Tibial nerve (tissue), 4 donors: ENCODE measurements at regions not wholly inside any gene's neighbourhood (a gene's known extent, or its start where the extent isn't known, plus 50 kb on each side); places are given as distances from the start of the nearest gene placed in this dataset.

Experiments used
- DNase-seq, 2 donors: peaks; one replicate each; pipeline ENCODE4 v3.0.0-alpha.2; 2019; ENCODE audit warnings: low spot score in 2 of 2
- H3K27ac ChIP-seq, 4 donors: fragments of 200-600 bp; sonication (generic) in 3 of 4; one replicate each; pipeline ENCODE4 v1.5.1; 2017 to 2019; ENCODE audit warnings: mild to moderate bottlenecking in 1 of 4
- H3K27me3 ChIP-seq, 2 donors: fragments of 200-600 bp; sonication (generic) in 1 of 2; one replicate each; pipeline versions ENCODE4 v1.5.1 to v1.6.0; 2017 to 2019
- H3K36me3 ChIP-seq, 3 donors: fragments of 200-600 bp; sonication (generic); one replicate each; pipeline ENCODE4 v1.5.1; 2018 to 2019
- H3K4me1 ChIP-seq, 4 donors: fragments of 200-600 bp; sonication (generic) in 3 of 4; one replicate each; pipeline ENCODE4 v1.5.1; 2017 to 2019
- H3K4me3 ChIP-seq, 4 donors: fragments of 200-600 bp; sonication (generic) in 3 of 4; one replicate each; pipeline ENCODE4 v1.5.1; 2017 to 2019; ENCODE audit warnings: mild to moderate bottlenecking in 1 of 4, moderate library complexity in 1 of 4
- H3K9me3 ChIP-seq, 4 donors: fragments of 200-600 bp; sonication (generic) in 3 of 4; one replicate each; pipeline ENCODE4 v1.5.1; 2017 to 2019
- EP300 ChIP-seq, 2 donors: sonication (generic); formaldehyde crosslinking; IDR thresholded peaks; one replicate each; pipeline ENCODE4 v1.6.1; 2017; ENCODE audit warnings: antibody characterized with exemption in 2 of 2, mild to moderate bottlenecking in 1 of 2
- POLR2A ChIP-seq, 2 donors: fragments of 450-650 bp; IDR thresholded peaks; one replicate each; pipeline ENCODE4 v1.6.1; 2017; ENCODE audit warnings: antibody characterized with exemption in 2 of 2, mild to moderate bottlenecking in 2 of 2, moderate library complexity in 2 of 2
- WGBS, 2 donors: methylation state at CpG; one replicate each; pipeline ENCODE4 v1.1.5; 2018; 5-methylcytosine and 5-hydroxymethylcytosine counted together
- TF ChIP-seq, protein P1 (sequence below), 5 experiments: fragments of 200-600 bp in 3 of 5; fragments of 450-650 bp in 2 of 5; sonication (generic) in 3 of 5; IDR thresholded peaks; one replicate each; pipeline ENCODE4 v1.5.1; 2016 to 2019; ENCODE audit warnings: antibody characterized with exemption in 5 of 5, mild to moderate bottlenecking in 3 of 5, moderate library complexity in 2 of 5

DNA sequence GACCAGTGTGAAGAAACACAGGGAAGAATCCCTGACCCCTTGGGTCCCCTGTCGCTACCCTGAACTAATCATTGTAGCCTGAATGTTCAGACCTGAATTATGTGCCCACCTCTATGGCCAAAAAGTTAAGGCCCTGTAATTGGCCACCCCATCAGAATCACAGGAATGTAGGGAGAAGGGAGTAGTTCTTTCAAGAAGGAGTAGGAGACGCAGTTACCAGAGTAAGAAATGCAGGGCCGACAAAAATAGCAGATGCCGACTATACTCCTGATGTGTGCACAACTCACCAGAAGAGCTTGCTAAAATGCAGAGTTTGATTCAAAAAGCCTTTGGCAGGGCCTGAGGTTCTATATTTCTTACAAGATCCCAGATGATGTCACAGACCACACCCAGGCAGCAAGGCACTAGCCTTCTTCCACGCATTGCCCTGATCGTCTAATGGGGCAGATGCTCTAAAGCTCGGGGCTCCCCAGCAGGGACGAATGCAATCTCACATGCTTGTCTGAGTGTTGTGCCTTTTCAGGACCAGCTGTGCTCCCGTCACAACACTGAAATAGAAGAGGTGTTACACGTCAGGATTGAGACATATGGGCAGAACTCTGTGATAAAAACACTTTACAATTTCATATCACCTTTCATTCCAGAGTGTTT lies 161.0 kb upstream of the FAM241A start:
- WGBS, 2 donors, result 65 to 71% methylated on average over 10 of the region's 10 CpGs
- no peak overlapping the region for H3K27ac ChIP-seq
- no peak overlapping the region for H3K4me3 ChIP-seq
- H3K4me1 ChIP-seq, result peaks cover 0 to 7% (median 0%) of the 10 kb centered on the region in 4 donors
- no peaks in the 10 kb centered on the region for H3K36me3 ChIP-seq
- no peaks in the 10 kb centered on the region for H3K9me3 ChIP-seq
- peaks cover 0 to 4% of the 10 kb centered on the region in 2 donors for H3K27me3 ChIP-seq
- TF ChIP-seq, protein P1, sequence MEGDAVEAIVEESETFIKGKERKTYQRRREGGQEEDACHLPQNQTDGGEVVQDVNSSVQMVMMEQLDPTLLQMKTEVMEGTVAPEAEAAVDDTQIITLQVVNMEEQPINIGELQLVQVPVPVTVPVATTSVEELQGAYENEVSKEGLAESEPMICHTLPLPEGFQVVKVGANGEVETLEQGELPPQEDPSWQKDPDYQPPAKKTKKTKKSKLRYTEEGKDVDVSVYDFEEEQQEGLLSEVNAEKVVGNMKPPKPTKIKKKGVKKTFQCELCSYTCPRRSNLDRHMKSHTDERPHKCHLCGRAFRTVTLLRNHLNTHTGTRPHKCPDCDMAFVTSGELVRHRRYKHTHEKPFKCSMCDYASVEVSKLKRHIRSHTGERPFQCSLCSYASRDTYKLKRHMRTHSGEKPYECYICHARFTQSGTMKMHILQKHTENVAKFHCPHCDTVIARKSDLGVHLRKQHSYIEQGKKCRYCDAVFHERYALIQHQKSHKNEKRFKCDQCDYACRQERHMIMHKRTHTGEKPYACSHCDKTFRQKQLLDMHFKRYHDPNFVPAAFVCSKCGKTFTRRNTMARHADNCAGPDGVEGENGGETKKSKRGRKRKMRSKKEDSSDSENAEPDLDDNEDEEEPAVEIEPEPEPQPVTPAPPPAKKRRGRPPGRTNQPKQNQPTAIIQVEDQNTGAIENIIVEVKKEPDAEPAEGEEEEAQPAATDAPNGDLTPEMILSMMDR (IDR thresholded peaks at IDR 0.05), result no peak
- TF ChIP-seq POLR2A (IDR thresholded peaks at IDR 0.05) (no peak), EP300 (IDR thresholded peaks at IDR 0.05) (no peak)
- DNase-seq, result no peak

- no peaks in the 10 kb centered on the region for H3K36me3 ChIP-seq
- H3K27ac ChIP-seq, result no peak overlapping the region
- H3K4me3 ChIP-seq, result no peak overlapping the region
- no peaks in the 10 kb centered on the region for H3K9me3 ChIP-seq
- peaks cover 0 to 4% of the 10 kb centered on the region in 2 donors for H3K27me3 ChIP-seq
- H3K4me1 ChIP-seq, result peaks cover 0 to 7% (median 0%) of the 10 kb centered on the region in 4 donors
- TF ChIP-seq POLR2A (IDR thresholded peaks at IDR 0.05) (no peak), EP300 (IDR thresholded peaks at IDR 0.05) (no peak)
- TF ChIP-seq, protein P1 (IDR thresholded peaks at IDR 0.05), result no peak
- WGBS, 2 donors, result 35 to 42% methylated on average over 2 of the region's 2 CpGs
- DNase-seq, result no peak
These were observed 159.8 kb upstream of the FAM241A start for GRCh38 chr4:111985426-111985825.

DNA sequence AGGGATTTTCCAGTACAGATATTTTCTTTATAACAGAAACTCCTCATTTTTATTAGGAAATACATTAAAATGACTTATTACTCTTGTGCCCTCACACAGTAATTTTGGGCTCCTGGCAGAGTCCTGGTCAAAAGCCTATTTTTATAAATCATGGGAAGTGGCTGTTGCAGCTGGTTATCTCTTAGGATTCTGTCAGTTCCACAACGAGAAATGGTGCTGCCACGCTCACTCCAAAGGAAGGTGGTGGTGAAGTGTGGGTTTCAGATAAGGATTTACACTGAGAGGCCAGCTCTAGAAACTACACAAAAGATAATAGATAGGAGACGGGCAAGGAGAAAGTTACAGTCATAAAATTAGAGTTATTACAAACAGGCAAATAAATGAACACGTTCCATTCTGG lies 159.2 kb upstream of the FAM241A start:
- H3K36me3 ChIP-seq, result no peaks in the 10 kb centered on the region
- peaks cover 0 to 7% (median 0%) of the 10 kb centered on the region in 4 donors for H3K4me1 ChIP-seq
- H3K27ac ChIP-seq, result no peak overlapping the region
- peaks cover 0 to 4% of the 10 kb centered on the region in 2 donors for H3K27me3 ChIP-seq
- DNase-seq, result no peak
- WGBS, 2 donors, result 64 to 67% methylated on average over 4 of the region's 4 CpGs
- TF ChIP-seq EP300 (IDR thresholded peaks at IDR 0.05) (no peak), POLR2A (IDR thresholded peaks at IDR 0.05) (no peak)
- TF ChIP-seq, protein P1 (IDR thresholded peaks at IDR 0.05), result no peak
- no peak overlapping the region for H3K4me3 ChIP-seq
- no peaks in the 10 kb centered on the region for H3K9me3 ChIP-seq

- WGBS, 2 donors, result 61 to 70% methylated on average over 3 of the region's 3 CpGs
- Histone ChIP-seq H3K27ac (no peak overlapping the region), H3K4me1 (peaks cover 0 to 7% (median 0%) of the 10 kb centered on the region in 4 donors), H3K9me3 (no peaks in the 10 kb centered on the region), H3K27me3 (peaks cover 0 to 4% of the 10 kb centered on the region in 2 donors), H3K4me3 (no peak overlapping the region), H3K36me3 (no peaks in the 10 kb centered on the region)
- TF ChIP-seq, protein P1 (IDR thresholded peaks at IDR 0.05), result no peak
- TF ChIP-seq POLR2A (IDR thresholded peaks at IDR 0.05), result no peak
- no peak for TF ChIP-seq EP300 (IDR thresholded peaks at IDR 0.05)
- no peak for DNase-seq
These were observed 156.7 kb upstream of the FAM241A start for GRCh38 chr4:111988514-111988913.

- peaks cover 0 to 4% of the 10 kb centered on the region in 2 donors for H3K27me3 ChIP-seq
- H3K4me1 ChIP-seq, result peaks cover 0 to 7% (median 0%) of the 10 kb centered on the region in 4 donors
- 15 to 45% methylated on average over 1 of the region's 1 CpG for WGBS, 2 donors
- no peak overlapping the region for H3K4me3 ChIP-seq
- H3K36me3 ChIP-seq, result no peaks in the 10 kb centered on the region
- DNase-seq, result no peak
- TF ChIP-seq POLR2A (IDR thresholded peaks at IDR 0.05) (no peak), EP300 (IDR thresholded peaks at IDR 0.05) (no peak)
- H3K9me3 ChIP-seq, result no peaks in the 10 kb centered on the region
- no peak overlapping the region for H3K27ac ChIP-seq
These were observed 155.4 kb upstream of the FAM241A start for GRCh38 chr4:111989817-111990216.
